ENCODE measurements at regions not wholly inside any gene's neighbourhood (a gene's known extent, or its start where the extent isn't known, plus 50 kb on each side); places are given as distances from the start of the nearest gene placed in this dataset.

DNA sequence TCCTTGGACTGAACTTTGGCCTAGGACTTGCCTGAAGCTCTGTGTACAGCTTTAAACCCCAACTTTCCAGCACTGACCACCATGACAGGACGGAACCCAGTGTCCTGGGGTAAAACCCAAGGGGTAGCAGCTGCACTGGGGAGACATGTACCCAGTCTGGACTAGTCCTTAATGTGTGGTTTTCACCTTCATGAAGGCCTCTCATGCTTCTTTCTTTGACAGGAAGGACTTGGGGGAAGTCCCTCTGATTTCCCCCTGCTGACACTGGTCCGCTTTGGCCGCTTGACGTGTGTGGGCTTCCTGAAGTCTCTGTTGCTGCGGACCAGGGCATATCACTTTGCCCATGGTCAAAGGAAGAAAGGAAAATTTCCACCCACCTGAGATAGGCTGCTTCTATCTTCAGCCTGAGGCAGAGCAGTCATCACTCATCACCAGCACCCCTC, 66.3 kb upstream of the PRDX6 start:
- Mint-ChIP-seq H3K36me3 (ENCODE audit: insufficient read depth) (peaks cover 2% of the 10 kb centered on the region), H3K9me3 (ENCODE audit: low read depth) (no peaks in the 10 kb centered on the region), H3K4me3 (ENCODE audit: low read depth) (no peak overlapping the region), H3K27ac (no peak overlapping the region), H3K27me3 (no peaks in the 10 kb centered on the region), H3K4me1 (ENCODE audit: low read depth) (no peaks in the 10 kb centered on the region)
- TF ChIP-seq, protein P1, sequence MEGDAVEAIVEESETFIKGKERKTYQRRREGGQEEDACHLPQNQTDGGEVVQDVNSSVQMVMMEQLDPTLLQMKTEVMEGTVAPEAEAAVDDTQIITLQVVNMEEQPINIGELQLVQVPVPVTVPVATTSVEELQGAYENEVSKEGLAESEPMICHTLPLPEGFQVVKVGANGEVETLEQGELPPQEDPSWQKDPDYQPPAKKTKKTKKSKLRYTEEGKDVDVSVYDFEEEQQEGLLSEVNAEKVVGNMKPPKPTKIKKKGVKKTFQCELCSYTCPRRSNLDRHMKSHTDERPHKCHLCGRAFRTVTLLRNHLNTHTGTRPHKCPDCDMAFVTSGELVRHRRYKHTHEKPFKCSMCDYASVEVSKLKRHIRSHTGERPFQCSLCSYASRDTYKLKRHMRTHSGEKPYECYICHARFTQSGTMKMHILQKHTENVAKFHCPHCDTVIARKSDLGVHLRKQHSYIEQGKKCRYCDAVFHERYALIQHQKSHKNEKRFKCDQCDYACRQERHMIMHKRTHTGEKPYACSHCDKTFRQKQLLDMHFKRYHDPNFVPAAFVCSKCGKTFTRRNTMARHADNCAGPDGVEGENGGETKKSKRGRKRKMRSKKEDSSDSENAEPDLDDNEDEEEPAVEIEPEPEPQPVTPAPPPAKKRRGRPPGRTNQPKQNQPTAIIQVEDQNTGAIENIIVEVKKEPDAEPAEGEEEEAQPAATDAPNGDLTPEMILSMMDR (IDR thresholded peaks at IDR 0.05; ENCODE audit: unreplicated experiment) = no peak
- DNase-seq (ENCODE audit: low spot score, unreplicated experiment) = no peak

DNA sequence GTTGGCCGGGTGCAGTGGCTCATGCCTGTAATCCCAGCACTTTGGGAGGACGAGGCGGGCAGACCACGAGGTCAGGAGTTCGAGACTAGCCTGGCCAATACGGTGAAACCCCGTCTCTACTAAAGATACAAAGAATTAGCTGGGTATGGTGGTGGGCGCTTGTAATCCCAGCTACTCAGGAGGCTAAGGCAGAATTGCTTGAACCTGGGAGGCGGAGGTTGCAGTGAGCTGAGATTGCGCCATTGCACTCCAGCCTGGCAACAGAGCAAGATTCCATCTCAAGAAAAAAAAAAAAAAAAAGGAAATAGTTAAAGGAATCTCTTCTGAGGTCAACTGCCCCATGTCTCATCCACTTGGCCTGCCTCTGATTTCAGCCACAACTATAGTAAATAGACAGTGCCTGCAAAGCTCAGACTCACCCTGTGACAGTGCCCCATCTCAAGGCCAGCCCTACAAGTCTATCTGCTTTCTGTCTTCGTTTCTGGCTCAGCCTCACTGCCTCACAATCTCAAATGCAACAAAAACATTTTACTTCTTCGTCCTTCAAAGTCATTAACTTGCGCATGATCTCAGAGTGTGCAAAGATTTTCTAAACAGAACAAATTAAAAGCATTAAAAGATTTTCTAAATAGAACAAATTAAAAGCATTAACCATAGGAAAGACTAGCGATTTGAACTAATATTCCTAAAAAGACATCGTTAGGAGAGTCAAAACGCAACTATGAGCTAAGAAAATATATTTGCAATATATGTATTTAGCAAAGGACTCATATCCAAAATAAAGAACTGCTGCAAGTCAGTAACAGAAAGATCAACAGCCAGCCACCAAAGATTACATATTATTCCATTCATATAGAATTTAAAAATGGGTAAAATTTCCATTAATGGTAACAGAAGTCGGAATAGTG, 65.0 kb upstream of the PRDX6 start:
- Mint-ChIP-seq H3K9me3 (ENCODE audit: low read depth) (no peaks in the 10 kb centered on the region), H3K4me3 (ENCODE audit: low read depth) (no peak overlapping the region), H3K27ac (no peak overlapping the region), H3K36me3 (ENCODE audit: insufficient read depth) (peaks cover 2% of the 10 kb centered on the region), H3K4me1 (ENCODE audit: low read depth) (no peaks in the 10 kb centered on the region), H3K27me3 (no peaks in the 10 kb centered on the region)
- DNase-seq (ENCODE audit: low spot score, unreplicated experiment) = no peak
- TF ChIP-seq, protein P1 (IDR thresholded peaks at IDR 0.05; ENCODE audit: unreplicated experiment) = no peak

GRCh38 chr1:173413271-173413707, 63.8 kb upstream of the PRDX6 start:
- TF ChIP-seq, protein P1 (IDR thresholded peaks at IDR 0.05; ENCODE audit: unreplicated experiment) = no peak
- Mint-ChIP-seq H3K4me3 (ENCODE audit: low read depth) (no peak overlapping the region), H3K4me1 (ENCODE audit: low read depth) (no peaks in the 10 kb centered on the region), H3K36me3 (ENCODE audit: insufficient read depth) (peaks cover 2% of the 10 kb centered on the region), H3K27ac (no peak overlapping the region), H3K9me3 (ENCODE audit: low read depth) (no peaks in the 10 kb centered on the region), H3K27me3 (no peaks in the 10 kb centered on the region)
- DNase-seq (ENCODE audit: low spot score, unreplicated experiment) = no peak

DNA sequence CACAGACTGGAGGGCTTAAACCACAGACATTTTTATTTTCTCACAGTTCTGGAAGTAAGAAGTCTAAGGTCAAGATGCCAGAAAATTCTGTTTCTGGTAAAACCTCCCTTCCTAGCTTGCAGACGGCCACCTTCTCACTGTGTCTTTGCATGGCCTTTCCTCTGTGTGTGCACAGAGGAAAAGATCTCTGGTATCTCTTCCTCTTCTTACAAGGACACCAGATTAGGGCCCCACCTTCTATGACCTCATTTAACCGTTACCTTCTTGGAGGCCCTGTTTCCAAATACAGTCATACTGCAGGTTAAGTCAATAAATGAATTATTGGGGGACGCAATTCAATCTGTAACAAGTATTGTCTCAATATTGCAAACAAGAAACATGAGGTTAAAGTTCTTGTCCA, 63.0 kb upstream of the PRDX6 start:
- Mint-ChIP-seq H3K4me1 (ENCODE audit: low read depth) (no peaks in the 10 kb centered on the region), H3K9me3 (ENCODE audit: low read depth) (no peaks in the 10 kb centered on the region)
- TF ChIP-seq, protein P1 (IDR thresholded peaks at IDR 0.05; ENCODE audit: unreplicated experiment) = no peak

DNA sequence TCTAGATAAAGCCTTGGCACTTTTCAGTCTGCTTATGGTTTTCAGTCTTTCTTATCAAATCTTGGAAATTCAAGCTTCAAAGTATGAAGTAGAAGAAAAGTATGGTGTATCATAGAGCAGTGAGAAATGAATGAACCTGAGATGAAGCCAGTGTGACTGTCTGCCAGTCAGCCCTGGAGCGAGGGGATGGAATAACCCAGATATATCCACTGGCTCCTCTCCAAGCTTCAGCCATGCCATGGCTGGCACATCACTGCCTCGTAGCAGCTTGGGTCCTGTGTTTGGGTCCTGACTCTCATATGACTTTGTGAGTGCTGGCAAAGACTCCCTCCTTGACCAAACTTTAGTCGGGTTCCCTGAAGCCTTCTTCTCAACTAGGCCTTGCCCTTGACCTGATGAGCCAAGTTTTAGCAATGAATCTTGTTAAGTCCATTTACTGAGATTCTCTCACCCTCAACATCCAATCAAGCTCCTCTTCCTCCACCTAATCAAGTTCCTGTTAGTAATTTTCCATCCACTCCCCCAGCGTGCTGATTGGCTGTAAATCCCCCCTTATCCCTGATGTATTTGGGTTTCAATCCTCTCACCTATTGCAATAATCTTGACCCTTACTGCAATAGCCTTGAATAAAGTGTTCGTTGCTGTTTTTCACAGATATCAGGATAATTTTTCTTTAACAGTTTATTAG, 62.5 kb upstream of the PRDX6 start:
- H3K4me3 Mint-ChIP-seq (ENCODE audit: low read depth) = no peak overlapping the region
- no peak for DNase-seq (ENCODE audit: low spot score, unreplicated experiment)
- H3K36me3 Mint-ChIP-seq (ENCODE audit: insufficient read depth) = peaks cover 2% of the 10 kb centered on the region

More for the DNA sequence above, 63.0 kb upstream of the PRDX6 start:
- H3K27me3 Mint-ChIP-seq = no peaks in the 10 kb centered on the region
- peaks cover 2% of the 10 kb centered on the region for H3K36me3 Mint-ChIP-seq (ENCODE audit: insufficient read depth)
- no peak overlapping the region for H3K27ac Mint-ChIP-seq
- no peak for DNase-seq (ENCODE audit: low spot score, unreplicated experiment)
- no peak overlapping the region for H3K4me3 Mint-ChIP-seq (ENCODE audit: low read depth)

More for the DNA sequence above, 62.5 kb upstream of the PRDX6 start:
- Mint-ChIP-seq H3K27me3 (no peaks in the 10 kb centered on the region), H3K27ac (no peak overlapping the region), H3K4me1 (ENCODE audit: low read depth) (no peaks in the 10 kb centered on the region), H3K9me3 (ENCODE audit: low read depth) (no peaks in the 10 kb centered on the region)
- TF ChIP-seq, protein P1 (IDR thresholded peaks at IDR 0.05; ENCODE audit: unreplicated experiment) = no peak

Data from progenitor cell of endocrine pancreas (in vitro differentiated cells).